GM19467 (cell line): ENCODE measurements at regions not wholly inside any gene's neighbourhood (a gene's known extent, or its start where the extent isn't known, plus 50 kb on each side); places are given as distances from the start of the nearest gene placed in this dataset.
"Not testable (repeated sequence)": the region's sequence is repeated elsewhere in the genome, so short reads cannot be mapped to it uniquely, and the experiment has no call there.

Source experiments
- ATAC-seq: cut with Tn5 transposase; IDR thresholded peaks from one replicate; pipeline ENCODE4 v1.9.1; 2021; ENCODE audit warnings: mild to moderate bottlenecking, moderate library complexity; ENCODE audit not compliant: unreplicated experiment

GRCh38 chr9:108766626-108767161, 89.1 kb downstream of the ACTL7B start:
- ATAC-seq: no peak

- ATAC-seq: no peak
Measured at GRCh38 chr9:108765265-108765664, 90.5 kb downstream of the ACTL7B start.

- ATAC-seq: no peak
Measured at GRCh38 chr9:108762348-108763055, 93.3 kb downstream of the ACTL7B start.

- no peak for ATAC-seq
Measured at GRCh38 chr9:108761655-108762347, 94.0 kb downstream of the ACTL7B start.

GRCh38 chr9:108760841-108761240, 94.9 kb downstream of the ACTL7B start:
- ATAC-seq: no peak

GRCh38 chr9:108759835-108760234, 96.0 kb downstream of the ACTL7B start:
- no peak for ATAC-seq

- ATAC-seq: no peak
Measured at GRCh38 chr9:108759399-108759798, 96.4 kb downstream of the ACTL7B start.

- ATAC-seq: no peak
Measured at GRCh38 chr9:108756746-108757490, 98.9 kb downstream of the ACTL7B start.

GRCh38 chr9:108755979-108756378, 99.8 kb downstream of the ACTL7B start:
- ATAC-seq: peak; percentile 49

GRCh38 chr9:108751369-108751768, 104.4 kb downstream of the ACTL7B start:
- no peak for ATAC-seq

- ATAC-seq: no peak
Measured at GRCh38 chr9:108750661-108751215, 105.0 kb downstream of the ACTL7B start.

GRCh38 chr9:108748776-108749175, 107.0 kb downstream of the ACTL7B start:
- no peak for ATAC-seq

- ATAC-seq: no peak
Measured at GRCh38 chr9:108746864-108747263, 108.9 kb downstream of the ACTL7B start.

- ATAC-seq: no peak
Measured at GRCh38 chr9:108746001-108746400, 109.8 kb downstream of the ACTL7B start.

- no peak for ATAC-seq
Measured at GRCh38 chr9:108744641-108745040, 111.1 kb downstream of the ACTL7B start.

GRCh38 chr9:108743901-108744371, 111.8 kb downstream of the ACTL7B start:
- ATAC-seq: no peak

- no peak for ATAC-seq
Measured at GRCh38 chr9:108743416-108743815, 112.4 kb downstream of the ACTL7B start.

GRCh38 chr9:108742191-108742590, 113.6 kb downstream of the ACTL7B start:
- no peak for ATAC-seq

- ATAC-seq: not testable (repeated sequence)
Measured at GRCh38 chr9:108731292-108731691, 124.5 kb downstream of the ACTL7B start.

GRCh38 chr9:108727580-108728111, 128.1 kb downstream of the ACTL7B start:
- no peak for ATAC-seq

GRCh38 chr9:108724652-108725051, 131.1 kb downstream of the ACTL7B start:
- ATAC-seq: no peak
